Tibial nerve (tissue), 4 donors: ENCODE measurements at regions not wholly inside any gene's neighbourhood (a gene's known extent, or its start where the extent isn't known, plus 50 kb on each side); places are given as distances from the start of the nearest gene placed in this dataset.

Experiments used
- DNase-seq, 2 donors: peaks; one replicate each; pipeline ENCODE4 v3.0.0-alpha.2; 2019; ENCODE audit warnings: low spot score in 2 of 2
- H3K27ac ChIP-seq, 4 donors: fragments of 200-600 bp; sonication (generic) in 3 of 4; one replicate each; pipeline ENCODE4 v1.5.1; 2017 to 2019; ENCODE audit warnings: mild to moderate bottlenecking in 1 of 4
- H3K27me3 ChIP-seq, 2 donors: fragments of 200-600 bp; sonication (generic) in 1 of 2; one replicate each; pipeline versions ENCODE4 v1.5.1 to v1.6.0; 2017 to 2019
- H3K36me3 ChIP-seq, 3 donors: fragments of 200-600 bp; sonication (generic); one replicate each; pipeline ENCODE4 v1.5.1; 2018 to 2019
- H3K4me1 ChIP-seq, 4 donors: fragments of 200-600 bp; sonication (generic) in 3 of 4; one replicate each; pipeline ENCODE4 v1.5.1; 2017 to 2019
- H3K4me3 ChIP-seq, 4 donors: fragments of 200-600 bp; sonication (generic) in 3 of 4; one replicate each; pipeline ENCODE4 v1.5.1; 2017 to 2019; ENCODE audit warnings: mild to moderate bottlenecking in 1 of 4, moderate library complexity in 1 of 4
- H3K9me3 ChIP-seq, 4 donors: fragments of 200-600 bp; sonication (generic) in 3 of 4; one replicate each; pipeline ENCODE4 v1.5.1; 2017 to 2019
- EP300 ChIP-seq, 2 donors: sonication (generic); formaldehyde crosslinking; IDR thresholded peaks; one replicate each; pipeline ENCODE4 v1.6.1; 2017; ENCODE audit warnings: antibody characterized with exemption in 2 of 2, mild to moderate bottlenecking in 1 of 2
- POLR2A ChIP-seq, 2 donors: fragments of 450-650 bp; IDR thresholded peaks; one replicate each; pipeline ENCODE4 v1.6.1; 2017; ENCODE audit warnings: antibody characterized with exemption in 2 of 2, mild to moderate bottlenecking in 2 of 2, moderate library complexity in 2 of 2
- WGBS, 2 donors: methylation state at CpG; one replicate each; pipeline ENCODE4 v1.1.5; 2018; 5-methylcytosine and 5-hydroxymethylcytosine counted together
- TF ChIP-seq, protein P1 (sequence below), 5 experiments: fragments of 200-600 bp in 3 of 5; fragments of 450-650 bp in 2 of 5; sonication (generic) in 3 of 5; IDR thresholded peaks; one replicate each; pipeline ENCODE4 v1.5.1; 2016 to 2019; ENCODE audit warnings: antibody characterized with exemption in 5 of 5, mild to moderate bottlenecking in 3 of 5, moderate library complexity in 2 of 5

DNA sequence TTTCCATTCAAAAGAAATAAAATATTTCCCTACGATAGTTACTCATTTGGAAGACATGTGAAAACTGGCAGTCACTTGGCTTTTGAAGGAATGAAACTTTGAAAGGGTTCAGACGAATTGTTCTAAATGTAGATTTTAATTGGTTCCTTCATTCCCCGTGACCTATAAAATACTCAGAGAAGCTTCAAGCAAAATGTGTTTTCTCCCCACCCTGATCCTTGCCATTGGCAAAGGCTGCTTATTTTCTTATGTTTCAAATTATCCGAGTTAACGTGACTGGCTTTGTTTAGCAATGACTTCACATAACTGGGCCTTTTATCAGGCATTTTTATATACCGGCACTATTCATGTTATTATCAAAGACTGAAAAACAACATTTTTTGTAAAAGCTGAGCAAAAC, 204.1 kb upstream of the NEIL3 start:
- Histone ChIP-seq H3K4me1 (no peaks in the 10 kb centered on the region), H3K36me3 (no peaks in the 10 kb centered on the region), H3K9me3 (no peaks in the 10 kb centered on the region), H3K27me3 (no peaks in the 10 kb centered on the region), H3K27ac (no peak overlapping the region), H3K4me3 (no peak overlapping the region)
- TF ChIP-seq, protein P1, sequence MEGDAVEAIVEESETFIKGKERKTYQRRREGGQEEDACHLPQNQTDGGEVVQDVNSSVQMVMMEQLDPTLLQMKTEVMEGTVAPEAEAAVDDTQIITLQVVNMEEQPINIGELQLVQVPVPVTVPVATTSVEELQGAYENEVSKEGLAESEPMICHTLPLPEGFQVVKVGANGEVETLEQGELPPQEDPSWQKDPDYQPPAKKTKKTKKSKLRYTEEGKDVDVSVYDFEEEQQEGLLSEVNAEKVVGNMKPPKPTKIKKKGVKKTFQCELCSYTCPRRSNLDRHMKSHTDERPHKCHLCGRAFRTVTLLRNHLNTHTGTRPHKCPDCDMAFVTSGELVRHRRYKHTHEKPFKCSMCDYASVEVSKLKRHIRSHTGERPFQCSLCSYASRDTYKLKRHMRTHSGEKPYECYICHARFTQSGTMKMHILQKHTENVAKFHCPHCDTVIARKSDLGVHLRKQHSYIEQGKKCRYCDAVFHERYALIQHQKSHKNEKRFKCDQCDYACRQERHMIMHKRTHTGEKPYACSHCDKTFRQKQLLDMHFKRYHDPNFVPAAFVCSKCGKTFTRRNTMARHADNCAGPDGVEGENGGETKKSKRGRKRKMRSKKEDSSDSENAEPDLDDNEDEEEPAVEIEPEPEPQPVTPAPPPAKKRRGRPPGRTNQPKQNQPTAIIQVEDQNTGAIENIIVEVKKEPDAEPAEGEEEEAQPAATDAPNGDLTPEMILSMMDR (IDR thresholded peaks at IDR 0.05) = no peak
- TF ChIP-seq EP300 (IDR thresholded peaks at IDR 0.05) = no peak
- TF ChIP-seq POLR2A (IDR thresholded peaks at IDR 0.05) = no peak
- no peak for DNase-seq
- 28 to 32% methylated on average over 6 of the region's 6 CpGs for WGBS, 2 donors

DNA sequence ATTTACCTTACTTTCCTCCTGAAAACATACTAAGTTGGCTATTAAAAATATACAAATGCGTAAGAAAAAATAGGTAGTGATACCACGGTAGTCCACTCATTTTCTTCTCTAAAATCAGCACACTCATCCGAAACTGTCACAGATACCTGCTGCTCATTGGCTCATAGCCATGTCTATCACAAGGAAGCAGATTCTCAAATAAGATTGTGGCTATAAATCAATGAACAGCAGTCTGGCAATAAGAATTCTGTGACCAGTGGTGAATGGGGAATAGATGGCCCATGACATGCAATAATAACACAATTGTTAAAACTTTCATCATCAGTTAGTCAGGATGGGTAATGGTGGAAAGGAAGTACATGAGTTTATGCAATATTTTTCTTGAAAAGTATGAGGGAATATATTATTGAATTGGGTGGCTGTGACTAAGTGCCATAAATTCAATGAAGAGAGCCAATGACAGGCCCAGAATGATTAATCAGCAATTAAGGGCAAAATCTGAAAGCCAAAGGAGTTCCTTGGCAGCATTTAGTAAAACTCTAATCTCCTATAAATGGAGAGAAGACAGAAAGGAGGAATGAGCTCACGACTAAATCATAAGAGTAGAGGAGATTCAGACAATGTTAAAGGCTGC, 202.3 kb upstream of the NEIL3 start:
- no peak for DNase-seq
- 63 to 71% methylated on average over 4 of the region's 4 CpGs for WGBS, 2 donors
- no peaks in the 10 kb centered on the region for H3K36me3 ChIP-seq
- no peaks in the 10 kb centered on the region for H3K4me1 ChIP-seq
- H3K9me3 ChIP-seq = peaks cover 0 to 6% (median 0%) of the 10 kb centered on the region in 4 donors
- H3K4me3 ChIP-seq = no peak overlapping the region
- H3K27me3 ChIP-seq = no peaks in the 10 kb centered on the region
- TF ChIP-seq POLR2A (IDR thresholded peaks at IDR 0.05) (no peak), EP300 (IDR thresholded peaks at IDR 0.05) (no peak)
- TF ChIP-seq, protein P1 (IDR thresholded peaks at IDR 0.05) = no peak
- no peak overlapping the region for H3K27ac ChIP-seq

DNA sequence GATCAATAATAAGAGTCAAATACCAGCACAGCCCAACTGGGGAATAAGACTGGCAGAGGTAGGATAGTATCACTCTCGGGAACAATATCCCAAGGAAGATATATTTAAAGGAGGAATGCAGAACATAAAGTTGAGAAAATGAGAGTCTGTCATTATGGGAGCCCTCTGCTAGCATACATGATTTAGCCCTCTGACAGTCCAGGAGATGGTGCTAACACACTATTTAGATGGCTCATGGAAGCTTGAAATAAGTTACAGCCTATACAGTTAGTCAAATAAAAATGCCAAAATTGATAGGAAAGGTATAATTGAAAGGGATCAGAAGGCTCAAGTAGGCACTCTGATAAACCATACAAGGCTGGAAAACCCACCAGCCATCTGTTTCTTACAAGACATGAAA, 201.0 kb upstream of the NEIL3 start:
- Histone ChIP-seq H3K27ac (no peak overlapping the region), H3K36me3 (no peaks in the 10 kb centered on the region), H3K9me3 (peaks cover 0 to 8% (median 0%) of the 10 kb centered on the region in 4 donors), H3K4me1 (no peaks in the 10 kb centered on the region), H3K4me3 (no peak overlapping the region), H3K27me3 (no peaks in the 10 kb centered on the region)
- 79 to 100% methylated on average over 1 of the region's 1 CpG for WGBS, 2 donors
- DNase-seq = no peak
- TF ChIP-seq EP300 (IDR thresholded peaks at IDR 0.05) = no peak
- TF ChIP-seq, protein P1 (IDR thresholded peaks at IDR 0.05) = peak in 1 of 5 experiments; percentile 7

DNA sequence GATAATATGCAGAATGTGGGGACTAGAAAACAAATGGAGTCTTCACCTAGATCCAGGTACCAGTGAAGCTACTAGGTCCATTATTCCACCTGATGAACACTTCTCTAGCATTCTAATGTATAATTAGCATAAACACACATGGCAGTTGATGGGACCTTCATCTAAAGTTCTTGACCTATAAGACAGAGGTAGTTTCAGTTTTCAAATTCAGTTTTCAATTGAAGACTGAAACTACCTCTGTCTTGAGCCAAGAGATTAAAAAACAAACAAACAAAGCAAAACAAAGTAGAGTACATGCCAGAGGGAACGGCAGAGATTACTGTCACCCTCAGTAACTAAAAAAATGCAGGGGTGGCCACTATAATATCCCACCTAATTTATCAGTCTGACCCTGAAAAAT, 199.9 kb upstream of the NEIL3 start:
- Histone ChIP-seq H3K27me3 (no peaks in the 10 kb centered on the region), H3K36me3 (no peaks in the 10 kb centered on the region), H3K27ac (no peak overlapping the region), H3K4me3 (no peak overlapping the region), H3K9me3 (peaks cover 0 to 8% (median 0%) of the 10 kb centered on the region in 4 donors), H3K4me1 (no peaks in the 10 kb centered on the region)
- TF ChIP-seq, protein P1 (IDR thresholded peaks at IDR 0.05) = no peak
- no peak for TF ChIP-seq POLR2A (IDR thresholded peaks at IDR 0.05)
- DNase-seq = no peak
- WGBS, 2 donors = 62 to 74% methylated on average over 1 of the region's 1 CpG

DNA sequence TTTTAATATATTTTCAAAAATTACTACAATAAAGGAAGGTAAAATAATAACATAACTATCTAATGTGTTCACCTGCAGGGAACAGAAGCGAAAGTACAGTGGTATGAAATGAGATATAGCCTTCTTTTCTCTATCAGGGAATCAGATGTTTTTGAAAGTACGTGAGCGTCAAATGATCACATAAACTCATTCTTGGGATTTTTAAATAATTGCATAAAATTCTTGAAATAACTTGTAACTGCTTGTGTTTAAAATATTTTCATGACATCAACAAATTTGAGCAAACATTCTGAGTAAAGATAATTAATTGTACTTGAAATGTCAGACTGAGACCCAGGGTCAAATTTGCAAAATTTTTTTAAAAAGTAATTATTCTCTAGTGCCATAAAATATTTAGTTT, 193.5 kb upstream of the NEIL3 start:
- WGBS, 2 donors = 52 to 54% methylated on average over 3 of the region's 3 CpGs

More for the DNA sequence above, 193.5 kb upstream of the NEIL3 start:
- H3K4me1 ChIP-seq = peaks cover 0 to 6% (median 0%) of the 10 kb centered on the region in 4 donors
- H3K9me3 ChIP-seq = peaks cover 0 to 12% (median 0%) of the 10 kb centered on the region in 4 donors
- H3K27ac ChIP-seq = no peak overlapping the region
- DNase-seq = no peak
- no peak for TF ChIP-seq POLR2A (IDR thresholded peaks at IDR 0.05)
- TF ChIP-seq, protein P1 (IDR thresholded peaks at IDR 0.05) = no peak
- TF ChIP-seq EP300 (IDR thresholded peaks at IDR 0.05) = no peak
- H3K27me3 ChIP-seq = no peaks in the 10 kb centered on the region
- H3K36me3 ChIP-seq = no peaks in the 10 kb centered on the region
- no peak overlapping the region for H3K4me3 ChIP-seq
